HG03442 (cell line): ENCODE measurements at regions not wholly inside any gene's neighbourhood (a gene's known extent, or its start where the extent isn't known, plus 50 kb on each side); places are given as distances from the start of the nearest gene placed in this dataset.
"Not testable (repeated sequence)": the region's sequence is repeated elsewhere in the genome, so short reads cannot be mapped to it uniquely, and the experiment has no call there.

Experiments used
- ATAC-seq: cut with Tn5 transposase; IDR thresholded peaks from one replicate; pipeline ENCODE4 v1.9.1; 2021; ENCODE audit warnings: mild to moderate bottlenecking, moderate library complexity; ENCODE audit not compliant: unreplicated experiment

GRCh38 chr1:224529844-224530243 is 86.3 kb upstream of the CNIH3 start:
- no peak for ATAC-seq

GRCh38 chr1:224533517-224533916 is 82.6 kb upstream of the CNIH3 start:
- ATAC-seq, result no peak

- no peak for ATAC-seq
Measured at GRCh38 chr1:224534731-224535130, 81.4 kb upstream of the CNIH3 start.

- ATAC-seq, result no peak
Measured at GRCh38 chr1:224535641-224536040, 80.5 kb upstream of the CNIH3 start.

DNA sequence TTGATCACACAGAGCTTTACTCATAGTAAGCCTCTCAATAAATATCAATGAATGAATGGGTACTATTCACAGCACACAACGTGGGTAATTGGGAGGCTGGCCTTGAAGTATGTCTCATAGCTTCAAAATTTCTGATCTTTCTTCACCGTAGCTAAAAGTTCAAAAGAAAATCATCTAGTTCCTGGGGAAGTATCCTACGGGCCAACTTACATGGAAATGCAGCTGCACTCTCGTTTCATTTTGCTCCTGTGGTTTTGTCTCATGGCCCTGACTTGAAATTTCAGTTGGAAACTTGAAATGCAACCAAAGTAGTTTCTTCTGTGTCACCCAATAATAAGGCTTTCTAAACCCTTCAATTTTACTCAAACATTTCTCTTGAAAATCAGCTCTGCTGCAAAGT is 76.1 kb upstream of the CNIH3 start:
- no peak for ATAC-seq

GRCh38 chr1:224540535-224540934 is 75.6 kb upstream of the CNIH3 start:
- ATAC-seq, result no peak

DNA sequence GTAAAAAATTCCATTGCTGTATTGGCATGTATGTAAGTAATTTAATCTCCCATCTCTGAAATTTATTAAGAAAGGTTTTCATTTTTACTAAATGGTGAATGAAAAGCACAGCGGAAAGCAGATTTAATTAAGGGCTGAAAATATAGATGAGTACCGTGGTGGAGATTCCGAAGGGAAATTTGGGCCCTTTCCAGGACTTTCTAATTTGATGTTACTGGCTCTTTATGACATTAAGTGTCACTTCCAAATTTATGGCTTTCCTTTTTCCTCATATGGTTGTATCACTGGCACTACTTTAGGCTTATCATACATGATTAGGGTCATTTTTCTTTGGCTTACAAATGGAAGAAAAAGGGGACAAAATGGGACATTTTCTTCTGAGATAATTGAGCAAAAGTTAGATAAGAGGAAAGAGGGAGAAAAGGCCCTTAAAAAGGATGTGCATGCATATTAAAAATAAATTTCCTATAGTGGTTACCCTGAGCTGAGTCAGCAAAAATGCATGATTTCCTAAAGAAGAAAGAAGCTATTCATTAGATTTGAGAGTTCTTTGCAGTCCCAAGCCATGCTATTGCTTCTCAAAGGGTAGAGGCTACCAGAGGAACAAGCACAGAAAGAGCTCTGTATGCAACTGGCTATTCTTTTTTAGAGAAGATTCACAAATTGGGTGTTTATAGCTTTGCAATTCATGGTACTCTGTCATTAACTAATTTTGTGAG is 74.9 kb upstream of the CNIH3 start:
- no peak for ATAC-seq

GRCh38 chr1:224541901-224542630 is 74.1 kb upstream of the CNIH3 start:
- ATAC-seq, result no peak

GRCh38 chr1:224542783-224543440 is 73.2 kb upstream of the CNIH3 start:
- no peak for ATAC-seq

GRCh38 chr1:224543453-224543852 is 72.7 kb upstream of the CNIH3 start:
- ATAC-seq, result no peak

GRCh38 chr1:224544346-224545110 is 71.6 kb upstream of the CNIH3 start:
- no peak for ATAC-seq

DNA sequence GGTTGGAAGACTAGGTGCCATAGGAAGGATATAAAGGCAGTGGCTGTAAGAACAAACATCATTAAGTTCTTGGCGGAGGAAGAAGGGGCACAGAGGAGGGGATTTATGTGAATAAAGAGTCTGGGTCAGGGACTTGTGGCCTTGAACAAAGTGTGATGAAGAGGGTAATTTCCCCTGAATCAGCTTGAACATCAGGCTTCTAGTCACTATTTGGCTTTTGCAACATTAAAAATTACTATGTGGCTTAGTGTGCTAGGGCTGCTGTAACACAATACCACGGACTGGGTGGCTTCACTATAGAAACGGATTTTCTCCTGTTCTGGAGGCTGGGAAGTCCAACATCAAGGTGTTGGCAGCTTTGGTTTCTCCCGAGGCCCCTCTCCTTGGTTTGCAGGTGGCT is 70.5 kb upstream of the CNIH3 start:
- no peak for ATAC-seq

DNA sequence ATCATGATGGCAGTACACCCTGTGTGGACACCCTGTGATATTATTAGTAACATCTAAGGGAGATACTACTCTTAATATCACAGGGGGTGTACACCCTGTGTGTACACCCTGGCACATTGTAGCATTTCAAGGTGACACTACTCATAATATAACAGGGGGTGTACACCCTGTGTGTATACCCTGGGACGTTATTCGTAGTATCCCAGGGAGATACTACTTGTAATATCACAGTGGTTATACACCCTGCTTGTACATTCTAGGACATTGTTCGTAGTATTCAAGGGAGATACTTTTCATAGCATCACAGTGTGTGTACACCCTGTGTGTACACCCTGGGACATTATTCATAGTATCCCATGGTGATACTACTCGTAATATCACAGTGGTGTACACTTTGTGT is 67.4 kb upstream of the CNIH3 start:
- ATAC-seq, result no peak

GRCh38 chr1:224551189-224551588 is 64.9 kb upstream of the CNIH3 start:
- not testable (repeated sequence) for ATAC-seq

GRCh38 chr1:224554056-224554455 is 62.1 kb upstream of the CNIH3 start:
- ATAC-seq, result no peak

DNA sequence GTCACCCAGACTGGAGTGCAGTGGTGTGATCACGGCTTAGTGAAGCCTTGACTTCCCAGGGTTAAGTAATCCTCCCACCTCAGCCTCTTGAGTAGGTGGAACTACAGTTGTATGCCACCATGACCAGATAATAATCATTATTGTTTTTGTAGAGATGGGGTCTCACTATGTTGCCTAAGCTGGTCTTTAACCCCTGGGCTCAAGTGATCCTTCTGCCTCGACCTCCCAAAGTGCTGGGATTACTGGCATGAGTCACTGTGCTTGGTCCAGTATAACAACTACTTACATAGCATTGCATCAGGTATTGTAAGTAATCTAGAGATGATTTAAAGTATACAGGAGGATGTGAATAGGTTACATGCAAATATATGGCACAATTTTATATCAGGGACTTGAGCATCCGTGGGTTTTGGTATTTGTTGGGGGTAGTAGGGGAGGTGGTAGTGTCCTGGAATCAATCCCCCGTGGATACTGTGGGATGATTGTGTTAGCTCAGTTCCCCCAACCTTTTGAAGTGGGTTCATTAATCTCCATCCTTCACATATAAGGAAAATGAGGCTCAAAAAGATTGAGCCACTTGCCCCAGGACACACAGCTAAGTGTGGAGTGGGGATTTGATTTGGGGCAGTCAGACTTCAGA is 61.4 kb upstream of the CNIH3 start:
- no peak for ATAC-seq

- ATAC-seq, result no peak
Measured at GRCh38 chr1:224558904-224559303, 57.2 kb upstream of the CNIH3 start.

DNA sequence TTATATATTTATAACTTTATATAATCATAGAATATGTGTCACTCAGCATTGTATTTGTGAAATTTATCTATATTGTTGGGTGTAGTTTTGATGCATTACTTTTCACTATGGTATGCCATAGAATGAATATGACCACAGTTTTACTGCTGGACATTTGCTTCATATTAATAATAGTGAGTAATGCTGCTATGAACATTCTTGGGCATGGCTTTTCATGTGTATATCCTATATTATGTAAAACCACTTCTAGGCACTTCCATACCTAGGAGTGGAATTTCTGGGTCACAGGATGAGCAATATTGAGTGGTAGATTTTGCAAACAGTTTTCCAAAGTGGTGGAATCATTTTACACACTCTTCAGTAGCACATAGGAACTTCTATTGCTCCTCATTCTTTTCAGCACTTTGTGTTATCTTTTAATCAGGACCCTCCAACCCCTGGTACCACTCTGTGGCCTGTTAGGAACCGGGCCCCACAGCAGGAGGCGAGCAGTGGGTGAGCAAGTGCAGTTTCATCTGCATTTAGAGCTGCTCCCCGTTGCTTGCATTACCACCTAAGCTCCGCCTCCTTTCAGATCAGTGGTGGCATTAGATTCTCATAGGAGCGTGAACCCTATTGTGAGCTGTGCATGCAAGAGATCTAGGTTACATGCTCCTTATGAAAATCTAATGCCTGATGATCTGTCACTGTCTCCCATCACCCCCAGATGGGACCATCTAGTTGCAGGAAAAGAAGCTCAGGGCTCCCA is 56.0 kb upstream of the CNIH3 start:
- ATAC-seq, result no peak

DNA sequence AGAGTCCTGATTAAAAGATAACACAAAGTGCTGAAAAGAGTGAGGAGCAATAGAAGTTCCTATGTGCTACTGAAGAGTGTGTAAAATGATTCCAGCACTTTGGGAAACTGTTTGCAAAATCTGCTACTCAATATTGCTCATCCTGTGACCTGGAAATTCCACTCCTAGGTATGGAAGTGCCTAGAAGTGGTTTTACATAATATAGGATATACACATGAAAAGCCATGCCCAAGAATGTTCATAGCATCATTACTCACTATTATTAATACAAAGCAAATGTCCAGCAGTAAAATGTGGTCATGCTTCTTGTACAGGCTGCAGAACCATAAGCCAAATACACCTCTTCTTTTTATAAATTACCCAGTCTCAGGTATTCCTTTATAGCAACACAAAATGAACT is 53.2 kb upstream of the CNIH3 start:
- ATAC-seq, result not testable (repeated sequence)

DNA sequence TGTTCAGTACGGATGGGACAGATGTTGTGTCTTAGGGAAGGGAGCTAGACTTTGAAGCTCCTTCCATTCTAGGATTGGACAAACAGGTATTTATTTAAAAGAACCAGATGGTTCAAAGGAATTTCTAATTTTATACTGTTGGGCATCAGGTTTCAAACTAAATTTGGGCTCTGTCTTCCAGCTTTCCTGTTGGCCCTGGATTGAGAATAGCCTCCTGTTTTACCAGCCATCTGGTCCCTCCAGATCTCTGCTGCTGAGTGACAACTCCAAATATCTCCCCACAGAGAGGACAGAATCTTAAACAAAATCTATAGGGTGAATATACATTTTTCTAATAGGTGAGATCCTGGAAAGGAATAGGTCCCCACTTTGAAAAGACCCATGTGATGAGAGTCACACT is 52.5 kb upstream of the CNIH3 start:
- ATAC-seq, result no peak
